ENCODE measurements at regions not wholly inside any gene's neighbourhood (a gene's known extent, or its start where the extent isn't known, plus 50 kb on each side); places are given as distances from the start of the nearest gene placed in this dataset.

DNA sequence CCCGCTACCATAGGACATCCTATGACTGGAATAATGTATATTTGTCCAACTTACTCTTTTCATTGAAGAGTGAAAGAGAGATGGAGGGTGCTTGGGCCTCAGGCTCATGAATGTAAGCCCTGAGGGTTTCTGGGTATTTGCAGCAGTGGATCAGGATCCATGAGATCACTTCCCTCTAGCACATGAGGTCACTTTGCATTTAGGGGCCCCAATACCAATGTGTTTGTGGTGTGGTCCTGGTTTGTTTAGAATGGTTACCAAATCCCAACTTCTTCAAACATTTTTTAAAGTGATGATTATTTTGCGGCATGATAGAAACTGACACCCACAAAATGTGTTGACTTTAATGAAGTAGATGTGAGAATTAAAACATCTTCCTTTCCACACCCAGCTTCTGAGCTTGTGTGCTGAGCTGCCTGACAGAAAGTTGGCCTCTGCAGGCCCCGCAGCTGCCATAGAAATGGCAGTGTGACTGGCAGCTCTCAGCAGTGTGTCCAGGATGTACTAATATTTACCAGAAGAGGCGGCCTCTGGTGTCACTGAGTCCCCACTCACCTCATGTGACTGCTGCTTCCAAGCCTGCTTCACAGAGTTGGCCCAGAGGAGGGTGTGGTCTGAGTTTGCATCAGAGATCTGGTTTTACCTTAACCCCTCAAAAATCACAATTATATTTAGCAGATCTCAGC lies 447.6 kb upstream of the NPVF start:
- no peaks in the 10 kb centered on the region for H3K27me3 ChIP-seq (ENCODE audit: control insufficient read depth, insufficient read depth, low read length)
- H3K9me3 ChIP-seq (ENCODE audit: control insufficient read depth in 2 of 3, insufficient read depth in 1 of 3, low read length in 3 of 3): no peaks in the 10 kb centered on the region
- no peak for FAIRE-seq
- intact Hi-C loops (cut with DNase I): no loop called here
- no peaks in the 10 kb centered on the region for H3K36me3 ChIP-seq (ENCODE audit: control insufficient read depth in 2 of 3, insufficient read depth in 3 of 3, low read length in 3 of 3)
- H3K4me1 ChIP-seq (ENCODE audit: control insufficient read depth in 2 of 3, insufficient read depth in 2 of 3, low read depth in 1 of 3, low read length in 3 of 3): peaks cover 0 to 2% (median 0%) of the 10 kb centered on the region in 3 donors
- H3K9ac ChIP-seq (ENCODE audit: low read length in 3 of 3): no peak overlapping the region
- TF ChIP-seq CTCF (IDR thresholded peaks at IDR 0.05; ENCODE audit: borderline replicate concordance, extremely low read depth, insufficient read depth): no peak
- DNase-seq: no peak
- H3K4me3 ChIP-seq (ENCODE audit: low read length in 3 of 3): no peak overlapping the region
- H3K27ac ChIP-seq (ENCODE audit: low read depth in 2 of 2, low read length in 2 of 2): no peak overlapping the region

- no peak overlapping the region for H3K9ac ChIP-seq (ENCODE audit: low read length in 3 of 3)
- H3K9me3 ChIP-seq (ENCODE audit: control insufficient read depth in 2 of 3, insufficient read depth in 1 of 3, low read length in 3 of 3): no peaks in the 10 kb centered on the region
- H3K4me1 ChIP-seq (ENCODE audit: control insufficient read depth in 2 of 3, insufficient read depth in 2 of 3, low read depth in 1 of 3, low read length in 3 of 3): no peaks in the 10 kb centered on the region
- TF ChIP-seq CTCF (IDR thresholded peaks at IDR 0.05; ENCODE audit: borderline replicate concordance, extremely low read depth, insufficient read depth): no peak
- intact Hi-C loops (cut with DNase I): no loop called here
- no peaks in the 10 kb centered on the region for H3K36me3 ChIP-seq (ENCODE audit: control insufficient read depth in 2 of 3, insufficient read depth in 3 of 3, low read length in 3 of 3)
- no peak overlapping the region for H3K27ac ChIP-seq (ENCODE audit: low read depth in 2 of 2, low read length in 2 of 2)
- FAIRE-seq (no peak), DNase-seq (no peak)
- no peaks in the 10 kb centered on the region for H3K27me3 ChIP-seq (ENCODE audit: control insufficient read depth, insufficient read depth, low read length)
- H3K4me3 ChIP-seq (ENCODE audit: low read length in 3 of 3): no peak overlapping the region
Observed at GRCh38 chr7:25677595-25677994, 449.3 kb upstream of the NPVF start.

DNA sequence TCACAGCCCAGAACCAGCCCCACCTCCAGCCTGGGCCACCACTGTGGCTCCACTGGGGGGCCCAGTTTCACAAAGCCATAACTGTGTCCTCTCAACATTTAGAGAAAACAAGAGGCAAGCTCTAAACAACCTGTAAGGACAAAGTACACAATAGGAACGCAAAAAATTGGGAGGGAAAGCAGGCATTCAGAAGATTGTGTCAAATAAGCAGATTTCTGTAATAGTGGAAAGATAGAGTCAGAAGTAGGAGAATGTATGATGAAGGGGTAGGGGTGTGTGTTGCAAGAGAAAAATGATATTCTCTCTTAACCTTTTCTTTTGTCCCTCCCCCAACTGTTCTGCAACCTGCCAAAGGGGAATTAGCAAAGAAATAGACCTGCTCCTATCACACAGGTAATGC lies 449.9 kb upstream of the NPVF start:
- H3K27me3 ChIP-seq (ENCODE audit: control insufficient read depth, insufficient read depth, low read length): no peaks in the 10 kb centered on the region

More for the DNA sequence above, 449.9 kb upstream of the NPVF start:
- no peak for TF ChIP-seq CTCF (IDR thresholded peaks at IDR 0.05; ENCODE audit: borderline replicate concordance, extremely low read depth, insufficient read depth)
- DNase-seq (no peak), FAIRE-seq (no peak)
- Histone ChIP-seq H3K9me3 (ENCODE audit: control insufficient read depth in 2 of 3, insufficient read depth in 1 of 3, low read length in 3 of 3) (no peaks in the 10 kb centered on the region), H3K27ac (ENCODE audit: low read depth in 2 of 2, low read length in 2 of 2) (no peak overlapping the region), H3K4me3 (ENCODE audit: low read length in 3 of 3) (no peak overlapping the region), H3K9ac (ENCODE audit: low read length in 3 of 3) (no peak overlapping the region), H3K36me3 (ENCODE audit: control insufficient read depth in 2 of 3, insufficient read depth in 3 of 3, low read length in 3 of 3) (no peaks in the 10 kb centered on the region), H3K4me1 (ENCODE audit: control insufficient read depth in 2 of 3, insufficient read depth in 2 of 3, low read depth in 1 of 3, low read length in 3 of 3) (no peaks in the 10 kb centered on the region)
- intact Hi-C loops (cut with DNase I): no loop called here

Measured in kidney (tissue), 13 donors.